ENCODE measurements at regions not wholly inside any gene's neighbourhood (a gene's known extent, or its start where the extent isn't known, plus 50 kb on each side); places are given as distances from the start of the nearest gene placed in this dataset.
A peak's percentile ranks its signal among the peaks of the same experiment; 100 is the strongest.

GRCh38 chr7:22885797-22886261 is 63.2 kb upstream of the TOMM7 start:
- TF ChIP-seq CTCF (IDR thresholded peaks at IDR 0.05; ENCODE audit: poor library complexity, severe bottlenecking): no peak
- no peak for TF ChIP-seq SMC3 (conservative IDR thresholded peaks at IDR 0.05; ENCODE audit: poor library complexity)
- no peak for TF ChIP-seq EZH2 (IDR thresholded peaks at IDR 0.05; ENCODE audit: borderline replicate concordance, insufficient read depth, low read length, poor library complexity, severe bottlenecking)
- no peak for TF ChIP-seq EP300 (conservative IDR thresholded peaks at IDR 0.05; ENCODE audit: poor library complexity, severe bottlenecking)
- TF ChIP-seq POLR2AphosphoS5 (IDR thresholded peaks at IDR 0.05): peak; percentile 23

All from neural cell (in vitro differentiated cells).